Liver (tissue), 8 donors: ENCODE measurements at regions not wholly inside any gene's neighbourhood (a gene's known extent, or its start where the extent isn't known, plus 50 kb on each side); places are given as distances from the start of the nearest gene placed in this dataset.

Source experiments
- DNase-seq: peaks from one replicate; pipeline ENCODE4 v3.0.0-alpha.2; 2017; ENCODE audit warnings: low spot score
- H3K27ac ChIP-seq, 2 donors: one replicate each; pipeline ENCODE4 v1.7.0; 2013; ENCODE audit warnings: inconsistent platforms in 2 of 2, low read length in 2 of 2, control low read depth in 1 of 2, low read depth in 1 of 2, mild to moderate bottlenecking in 1 of 2
- H3K27me3 ChIP-seq, 4 donors: one replicate each; pipeline versions ENCODE4 v1.6.1 to v1.7.0; 2013; ENCODE audit warnings: low read length in 3 of 4, inconsistent platforms in 1 of 4, mild to moderate bottlenecking in 1 of 4, moderate library complexity in 1 of 4; ENCODE audit not compliant: control insufficient read depth in 4 of 4, insufficient read depth in 4 of 4
- H3K36me3 ChIP-seq, 4 donors: one replicate each; pipeline versions ENCODE4 v1.6.1 to v1.7.0; 2013; ENCODE audit warnings: low read length in 3 of 4, mild to moderate bottlenecking in 3 of 4, low read depth in 1 of 4, moderate library complexity in 1 of 4; ENCODE audit not compliant: control insufficient read depth in 4 of 4, insufficient read depth in 3 of 4
- H3K4me1 ChIP-seq, 4 donors: one replicate each; pipeline versions ENCODE4 v1.6.1 to v1.7.0; 2013; ENCODE audit warnings: low read length in 3 of 4, mild to moderate bottlenecking in 3 of 4, moderate library complexity in 1 of 4; ENCODE audit not compliant: control insufficient read depth in 4 of 4, insufficient read depth in 4 of 4
- H3K4me3 ChIP-seq, 3 donors: one replicate each; pipeline versions ENCODE4 v1.6.1 to v1.7.0; 2013; ENCODE audit warnings: low read length in 3 of 3, control low read depth in 1 of 3, low read depth in 1 of 3, mild to moderate bottlenecking in 1 of 3
- H3K9ac ChIP-seq, 2 donors: one replicate each; pipeline ENCODE4 v1.7.0; 2013; ENCODE audit warnings: low read length in 2 of 2, mild to moderate bottlenecking in 2 of 2, moderate library complexity in 2 of 2, control low read depth in 1 of 2, low read depth in 1 of 2
- H3K9me3 ChIP-seq, 4 donors: one replicate each; pipeline versions ENCODE4 v1.6.1 to v1.7.0; 2013; ENCODE audit warnings: low read length in 3 of 4; ENCODE audit not compliant: control insufficient read depth in 4 of 4
- EGR1 ChIP-seq, 2 donors: IDR thresholded peaks; 2 replicates each; pipeline ENCODE4 v1.6.1; 2016 to 2018; ENCODE audit warnings: antibody characterized with exemption in 2 of 2, low read depth in 2 of 2
- FOXA1 ChIP-seq: IDR thresholded peaks from 2 replicates; pipeline ENCODE4 v1.6.1; 2016; ENCODE audit warnings: antibody characterized with exemption
- FOXA2 ChIP-seq: IDR thresholded peaks from 2 replicates; pipeline ENCODE4 v1.6.1; 2016; ENCODE audit warnings: antibody characterized with exemption
- GABPA ChIP-seq, 2 donors: IDR thresholded peaks in 1 of 2; conservative IDR thresholded peaks in 1 of 2; 2 replicates each; pipeline ENCODE4 v1.6.1; 2016; ENCODE audit warnings: antibody characterized with exemption in 2 of 2, mild to moderate bottlenecking in 1 of 2, moderate library complexity in 1 of 2
- HNF4A ChIP-seq, 2 donors: conservative IDR thresholded peaks; 2 replicates each; pipeline ENCODE4 v1.6.1; 2016; ENCODE audit warnings: antibody characterized with exemption in 2 of 2, mild to moderate bottlenecking in 2 of 2
- HNF4G ChIP-seq: IDR thresholded peaks from 2 replicates; pipeline ENCODE4 v1.6.1; 2016; ENCODE audit warnings: antibody characterized with exemption
- MAX ChIP-seq: IDR thresholded peaks from 2 replicates; pipeline ENCODE4 v1.6.1; 2016; ENCODE audit warnings: antibody characterized with exemption
- NR2F2 ChIP-seq: IDR thresholded peaks from 2 replicates; pipeline ENCODE4 v1.6.1; 2016; ENCODE audit warnings: antibody characterized with exemption
- REST ChIP-seq: IDR thresholded peaks from 2 replicates; pipeline ENCODE4 v1.6.1; 2016; ENCODE audit warnings: antibody characterized with exemption, mild to moderate bottlenecking
- RXRA ChIP-seq, 2 donors: IDR thresholded peaks; 2 replicates each; pipeline ENCODE4 v1.6.1; 2017 to 2018; ENCODE audit warnings: antibody characterized with exemption in 2 of 2, mild to moderate bottlenecking in 1 of 2
- SP1 ChIP-seq: IDR thresholded peaks from 2 replicates; pipeline ENCODE4 v1.6.1; 2018; ENCODE audit warnings: antibody characterized with exemption, mild to moderate bottlenecking
- TAF1 ChIP-seq: conservative IDR thresholded peaks from 2 replicates; pipeline ENCODE4 v1.6.1; 2016; ENCODE audit warnings: antibody characterized with exemption, mild to moderate bottlenecking
- ZBTB33 ChIP-seq: IDR thresholded peaks from 2 replicates; pipeline ENCODE4 v1.6.1; 2016; ENCODE audit warnings: antibody characterized with exemption
- WGBS: extraction: QIAGEN DNeasy Blood & Tissue Kit; methylation state at CpG from one replicate; pipeline ENCODE4 v1.1.7; 2013; 5-methylcytosine and 5-hydroxymethylcytosine counted together
- TF ChIP-seq, protein P1 (sequence below): IDR thresholded peaks from 2 replicates; pipeline ENCODE4 v1.6.1; 2016; ENCODE audit warnings: antibody characterized with exemption
- TF ChIP-seq, protein P2 (sequence below): fragments of 150-350 bp; IDR thresholded peaks from 2 replicates; pipeline ENCODE4 v1.5.1; 2017; ENCODE audit warnings: improper control_type of control experiment, low read depth, low read length; ENCODE audit not compliant: missing input control
- donor health status: healthy.
- donor health status: healthy.
- donor health status: healthy.
- donor health status: healthy.
- donor health status: healthy.

GRCh38 chr5:116938488-116938887, 363.9 kb upstream of the SEMA6A start:
- TF ChIP-seq, protein P1, sequence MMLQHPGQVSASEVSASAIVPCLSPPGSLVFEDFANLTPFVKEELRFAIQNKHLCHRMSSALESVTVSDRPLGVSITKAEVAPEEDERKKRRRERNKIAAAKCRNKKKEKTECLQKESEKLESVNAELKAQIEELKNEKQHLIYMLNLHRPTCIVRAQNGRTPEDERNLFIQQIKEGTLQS: no peak

DNA sequence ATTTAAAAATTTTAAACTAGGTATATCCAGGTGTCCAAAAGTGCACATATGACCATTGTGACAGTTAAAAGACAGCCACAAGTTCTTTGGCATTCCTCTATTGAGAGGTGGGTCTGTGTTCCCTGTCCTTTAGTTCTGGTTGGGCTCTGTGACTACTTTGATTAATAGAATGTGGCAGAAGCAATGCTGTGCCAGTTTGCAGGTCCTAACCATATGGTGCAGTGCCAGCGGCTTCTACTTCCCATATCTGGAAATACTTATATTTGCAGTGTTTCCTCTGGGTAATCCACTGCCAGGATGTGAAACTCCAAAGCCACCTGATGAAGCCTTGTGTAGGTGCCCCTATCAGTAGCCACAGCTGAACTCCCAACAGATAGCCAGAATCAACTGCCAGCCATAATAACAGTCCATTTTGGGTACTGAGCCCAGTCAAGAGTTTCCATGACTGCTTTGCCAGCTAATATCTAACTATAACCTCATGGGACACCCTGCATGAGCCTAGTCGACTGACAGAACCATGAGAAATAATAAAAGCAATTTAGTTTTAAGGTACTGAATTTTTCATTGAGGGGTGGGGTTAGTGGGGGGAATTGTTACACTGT, 361.0 kb upstream of the SEMA6A start:
- H3K4me3 ChIP-seq: no peak overlapping the region
- H3K9me3 ChIP-seq: no peaks in the 10 kb centered on the region
- DNase-seq: no peak
- peaks cover 0 to 4% (median 0%) of the 10 kb centered on the region in 4 donors for H3K27me3 ChIP-seq
- no peak overlapping the region for H3K27ac ChIP-seq
- TF ChIP-seq HNF4A (conservative IDR thresholded peaks at IDR 0.05) (no peak), SP1 (no peak), NR2F2 (no peak)
- 86% methylated on average over 2 of the region's 2 CpGs for WGBS
- H3K4me1 ChIP-seq: no peaks in the 10 kb centered on the region
- no peaks in the 10 kb centered on the region for H3K36me3 ChIP-seq
- H3K9ac ChIP-seq: no peak overlapping the region

More at GRCh38 chr5:116938488-116938887, 363.9 kb upstream of the SEMA6A start:
- no peaks in the 10 kb centered on the region for H3K36me3 ChIP-seq
- 45% methylated on average over 1 of the region's 1 CpG for WGBS
- H3K4me1 ChIP-seq: no peaks in the 10 kb centered on the region
- H3K9me3 ChIP-seq: no peaks in the 10 kb centered on the region
- DNase-seq: no peak
- no peak overlapping the region for H3K27ac ChIP-seq
- peaks cover 0 to 4% (median 0%) of the 10 kb centered on the region in 4 donors for H3K27me3 ChIP-seq
- no peak overlapping the region for H3K4me3 ChIP-seq
- H3K9ac ChIP-seq: no peak overlapping the region

- TF ChIP-seq EGR1 (IDR thresholded peaks at IDR 0.05; ENCODE audit: low read depth in 2 of 2) (no peak), ZBTB33 (no peak), SP1 (no peak), TAF1 (no peak), RXRA (IDR thresholded peaks at IDR 0.05) (no peak)
- Histone ChIP-seq H3K4me1 (no peaks in the 10 kb centered on the region), H3K27ac (no peak overlapping the region), H3K4me3 (no peak overlapping the region), H3K9ac (no peak overlapping the region), H3K9me3 (no peaks in the 10 kb centered on the region), H3K27me3 (no peaks in the 10 kb centered on the region), H3K36me3 (no peaks in the 10 kb centered on the region)
- DNase-seq: no peak
- WGBS: 82% methylated on average over 1 of the region's 1 CpG
These were observed 356.0 kb upstream of the SEMA6A start for GRCh38 chr5:116930616-116931015.

GRCh38 chr5:116923344-116923743, 348.7 kb upstream of the SEMA6A start:
- Histone ChIP-seq H3K27ac (no peak overlapping the region), H3K4me1 (no peaks in the 10 kb centered on the region), H3K9me3 (no peaks in the 10 kb centered on the region), H3K36me3 (no peaks in the 10 kb centered on the region), H3K4me3 (no peak overlapping the region), H3K9ac (no peak overlapping the region), H3K27me3 (no peaks in the 10 kb centered on the region)
- DNase-seq: no peak
- 80% methylated on average over 2 of the region's 2 CpGs for WGBS
- TF ChIP-seq HNF4A (conservative IDR thresholded peaks at IDR 0.05): no peak
- TF ChIP-seq NR2F2: no peak
- no peak for TF ChIP-seq SP1
- TF ChIP-seq GABPA (IDR thresholded peaks at IDR 0.05 in 1 of 2, conservative IDR thresholded peaks at IDR 0.05 in 1 of 2): no peak
- TF ChIP-seq REST: no peak
- no peak for TF ChIP-seq FOXA2
- no peak for TF ChIP-seq FOXA1
- TF ChIP-seq RXRA (IDR thresholded peaks at IDR 0.05): no peak
- no peak for TF ChIP-seq HNF4G
- TF ChIP-seq, protein P2, sequence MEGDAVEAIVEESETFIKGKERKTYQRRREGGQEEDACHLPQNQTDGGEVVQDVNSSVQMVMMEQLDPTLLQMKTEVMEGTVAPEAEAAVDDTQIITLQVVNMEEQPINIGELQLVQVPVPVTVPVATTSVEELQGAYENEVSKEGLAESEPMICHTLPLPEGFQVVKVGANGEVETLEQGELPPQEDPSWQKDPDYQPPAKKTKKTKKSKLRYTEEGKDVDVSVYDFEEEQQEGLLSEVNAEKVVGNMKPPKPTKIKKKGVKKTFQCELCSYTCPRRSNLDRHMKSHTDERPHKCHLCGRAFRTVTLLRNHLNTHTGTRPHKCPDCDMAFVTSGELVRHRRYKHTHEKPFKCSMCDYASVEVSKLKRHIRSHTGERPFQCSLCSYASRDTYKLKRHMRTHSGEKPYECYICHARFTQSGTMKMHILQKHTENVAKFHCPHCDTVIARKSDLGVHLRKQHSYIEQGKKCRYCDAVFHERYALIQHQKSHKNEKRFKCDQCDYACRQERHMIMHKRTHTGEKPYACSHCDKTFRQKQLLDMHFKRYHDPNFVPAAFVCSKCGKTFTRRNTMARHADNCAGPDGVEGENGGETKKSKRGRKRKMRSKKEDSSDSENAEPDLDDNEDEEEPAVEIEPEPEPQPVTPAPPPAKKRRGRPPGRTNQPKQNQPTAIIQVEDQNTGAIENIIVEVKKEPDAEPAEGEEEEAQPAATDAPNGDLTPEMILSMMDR: no peak
- TF ChIP-seq, protein P1: no peak
- no peak for TF ChIP-seq MAX
